Lower leg skin (tissue), 4 donors: ENCODE measurements at regions not wholly inside any gene's neighbourhood (a gene's known extent, or its start where the extent isn't known, plus 50 kb on each side); places are given as distances from the start of the nearest gene placed in this dataset.
"Not testable (repeated sequence)": the region's sequence is repeated elsewhere in the genome, so short reads cannot be mapped to it uniquely, and the experiment has no call there.

Experiments used
- DNase-seq, 2 donors: peaks; one replicate each; pipeline ENCODE4 v3.0.0-alpha.2; 2019; ENCODE audit warnings: low spot score in 2 of 2
- H3K4me3 ChIP-seq: fragments of 200-600 bp; sonication (generic); 2 replicates; pipeline ENCODE4 v1.5.1; 2017; ENCODE audit warnings: mild to moderate bottlenecking, low read depth; ENCODE audit not compliant: poor library complexity, severe bottlenecking
- CTCF ChIP-seq, 3 donors: fragments of 450-650 bp; IDR thresholded peaks; one replicate each; pipeline ENCODE4 v1.5.1; 2016; ENCODE audit warnings: antibody characterized with exemption in 3 of 3, mild to moderate bottlenecking in 3 of 3, moderate library complexity in 2 of 3
- POLR2A ChIP-seq, 2 donors: fragments of 450-650 bp; IDR thresholded peaks; one replicate each; pipeline ENCODE4 v1.6.1; 2016 to 2017; ENCODE audit warnings: antibody characterized with exemption in 2 of 2, mild to moderate bottlenecking in 1 of 2, moderate library complexity in 1 of 2
- WGBS, 2 donors: methylation state at CpG; one replicate each; pipeline ENCODE4 v1.1.5; 2018; 5-methylcytosine and 5-hydroxymethylcytosine counted together
- intact Hi-C: fragments of 100-400 bp; cut with DNase I; formaldehyde crosslinking; loops from one replicate; pipeline ENCODE4 v1.15.0; 2023; ENCODE audit warnings: low total_unique reads

DNA sequence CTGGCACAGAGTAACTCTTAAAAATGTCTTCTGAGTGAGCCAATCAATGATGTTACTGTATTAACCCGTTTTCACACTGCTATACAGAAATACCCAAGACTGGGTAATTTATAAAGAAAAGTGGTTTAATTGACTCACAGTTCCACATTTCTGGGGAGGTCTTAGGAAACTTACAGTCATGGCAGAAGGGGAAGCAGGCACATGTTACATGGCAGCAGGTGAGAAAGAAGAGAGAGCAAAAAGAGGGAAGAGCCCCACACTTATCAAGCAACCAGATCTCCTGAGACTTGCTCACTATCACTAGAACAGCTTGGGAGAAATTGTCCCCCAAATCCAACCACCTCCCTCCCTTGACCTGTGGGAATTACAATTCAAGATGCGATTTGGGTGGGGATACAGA lies 97.6 kb upstream of the MIR17HG start:
- TF ChIP-seq POLR2A (IDR thresholded peaks at IDR 0.05): no peak
- TF ChIP-seq CTCF (IDR thresholded peaks at IDR 0.05): no peak
- intact Hi-C loops: no loop called here
- WGBS, 2 donors: 63 to 65% methylated on average over 2 of the region's 2 CpGs

GRCh38 chr13:91251573-91251972 lies 95.9 kb upstream of the MIR17HG start:
- 76 to 89% methylated on average over 4 of the region's 4 CpGs for WGBS, 2 donors
- H3K4me3 ChIP-seq, intact Hi-C loops, DNase-seq: not testable (repeated sequence)

More for the DNA sequence above, 97.6 kb upstream of the MIR17HG start:
- H3K4me3 ChIP-seq: no peak overlapping the region
- no peak for DNase-seq

DNA sequence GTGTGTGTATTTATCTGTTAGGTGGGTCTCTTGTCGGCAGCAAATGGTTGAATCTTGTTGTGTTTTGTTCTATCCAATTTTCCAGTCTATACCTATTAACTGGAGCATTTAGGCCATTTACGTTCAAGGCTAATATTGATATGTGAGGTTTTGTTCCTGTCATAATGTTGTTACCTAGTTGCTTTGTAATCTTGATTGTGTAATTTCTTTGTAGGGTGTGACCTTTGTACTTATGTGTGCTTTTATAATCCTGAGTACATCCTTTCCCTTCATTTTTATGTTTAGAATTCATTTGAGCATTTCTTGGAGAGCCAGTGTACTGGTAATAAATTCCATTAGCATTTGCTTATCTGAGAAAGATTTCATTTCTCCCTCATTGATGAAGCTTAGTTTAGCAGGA lies 83.0 kb upstream of the MIR17HG start:
- H3K4me3 ChIP-seq: no peak overlapping the region
- no peak for DNase-seq
- intact Hi-C loops: no loop called here
- 95 to 96% methylated on average over 2 of the region's 2 CpGs for whole genome bisulfite sequencing, 2 donors
- TF ChIP-seq POLR2A (IDR thresholded peaks at IDR 0.05) (no peak), CTCF (IDR thresholded peaks at IDR 0.05) (no peak)

DNA sequence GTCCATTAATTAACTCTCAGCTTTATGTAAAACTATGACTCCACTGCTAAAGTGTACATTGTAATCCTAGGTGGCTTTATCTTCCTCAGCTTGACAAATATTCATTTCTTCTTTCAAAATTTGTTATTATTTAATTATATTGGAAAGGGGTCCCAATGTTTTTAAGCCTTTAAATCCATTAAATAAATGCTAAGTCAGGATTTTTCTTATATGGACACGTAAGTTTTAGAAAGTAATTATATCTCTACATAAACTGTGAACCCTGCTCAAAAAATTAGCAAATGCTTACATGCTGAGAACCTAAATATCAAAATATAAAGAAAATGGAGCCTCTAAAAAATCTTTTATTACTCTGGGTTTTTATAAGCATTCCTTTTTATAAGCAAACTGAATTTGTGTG lies 78.2 kb upstream of the MIR17HG start:
- TF ChIP-seq CTCF (IDR thresholded peaks at IDR 0.05): no peak
- TF ChIP-seq POLR2A (IDR thresholded peaks at IDR 0.05): no peak
- no peak for DNase-seq
- intact Hi-C loops: no loop called here
- H3K4me3 ChIP-seq: no peak overlapping the region
- 91 to 92% methylated on average over 1 of the region's 1 CpG for WGBS, 2 donors

DNA sequence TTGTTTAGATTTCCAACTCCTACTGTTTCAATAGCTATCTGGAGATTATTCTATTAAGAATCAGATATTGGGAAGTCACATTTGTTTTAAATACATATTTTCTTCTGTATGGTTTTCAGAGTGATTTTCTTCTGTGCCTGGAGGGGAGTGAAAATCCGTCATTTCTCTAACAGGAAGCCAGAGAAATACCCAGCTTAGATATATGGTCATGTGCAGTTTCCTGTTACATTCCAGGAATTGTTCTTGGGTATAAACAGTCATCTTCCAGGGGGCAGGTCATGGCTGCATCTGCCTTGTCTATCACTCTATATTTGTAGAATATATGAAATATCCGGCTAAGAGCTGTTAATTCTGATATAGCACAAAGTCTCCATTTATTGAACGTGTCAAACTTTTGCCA lies 77.5 kb upstream of the MIR17HG start:
- DNase-seq: no peak
- intact Hi-C loops: loop anchor here (5.0 kb wide), 1 partner anchor 1492 kb away; no protein-coding TSS in a partner anchor
- WGBS, 2 donors: 39 to 42% methylated on average over 3 of the region's 3 CpGs
- H3K4me3 ChIP-seq: no peak overlapping the region
- no peak for TF ChIP-seq POLR2A (IDR thresholded peaks at IDR 0.05)

DNA sequence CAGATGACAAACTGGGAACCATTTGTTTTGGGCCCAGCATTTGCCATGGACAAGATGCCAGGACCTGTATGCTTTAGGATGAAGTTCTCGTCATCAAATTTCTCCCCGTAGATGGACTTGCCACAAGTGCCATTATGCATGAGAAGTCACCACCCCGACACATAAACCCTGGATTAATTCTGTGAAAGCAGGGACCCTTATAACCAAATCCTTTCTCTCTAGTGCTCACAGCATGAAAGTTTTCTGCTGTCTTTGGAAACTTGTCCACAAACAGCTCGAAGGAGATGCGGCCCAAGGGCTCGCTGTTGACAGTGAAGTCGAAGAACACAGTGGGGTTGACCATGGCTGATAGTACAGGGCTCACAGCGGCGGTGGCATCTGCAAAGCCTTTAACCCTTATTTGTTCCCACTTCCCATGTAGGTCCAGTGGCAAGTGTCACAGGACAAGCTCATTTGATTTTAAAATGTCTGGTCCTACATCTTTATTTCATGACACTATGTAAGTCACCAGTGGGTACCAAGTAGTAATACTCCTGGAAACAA lies 75.2 kb upstream of the MIR17HG start:
- no peak overlapping the region for H3K4me3 ChIP-seq
- no peak for DNase-seq
- intact Hi-C loops: loop anchor here (5.0 kb wide), 1 partner anchor 1490 kb away; no protein-coding TSS in a partner anchor
- no peak for TF ChIP-seq POLR2A (IDR thresholded peaks at IDR 0.05)
- TF ChIP-seq CTCF (IDR thresholded peaks at IDR 0.05): no peak
- 93 to 96% methylated on average over 9 of the region's 9 CpGs for WGBS, 2 donors

DNA sequence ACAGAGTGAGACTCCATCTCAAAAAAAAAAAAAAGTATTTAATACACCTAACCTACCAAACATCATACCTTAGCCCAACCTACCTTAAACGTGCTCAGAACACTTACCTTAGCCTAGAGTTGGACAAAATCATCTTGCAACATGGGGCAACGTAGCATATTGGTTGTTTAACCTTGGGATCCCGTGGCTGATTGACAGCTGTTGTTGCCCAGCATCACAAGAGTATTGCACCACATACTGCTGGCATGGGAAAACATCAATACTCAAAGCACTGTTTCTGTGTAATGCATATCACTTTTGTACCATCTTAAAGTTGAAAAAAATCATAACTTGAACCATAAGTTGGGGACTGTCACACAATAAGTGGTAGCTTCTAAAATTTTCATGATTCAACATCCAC lies 73.8 kb upstream of the MIR17HG start:
- WGBS, 2 donors: 70 to 74% methylated on average over 3 of the region's 3 CpGs
- no peak overlapping the region for H3K4me3 ChIP-seq
- intact Hi-C loops: loop anchor here (5.0 kb wide), 1 partner anchor 1489 kb away; no protein-coding TSS in a partner anchor
- TF ChIP-seq CTCF (IDR thresholded peaks at IDR 0.05) (no peak), POLR2A (IDR thresholded peaks at IDR 0.05) (no peak)
- no peak for DNase-seq
